ENCODE measurements at regions not wholly inside any gene's neighbourhood (a gene's known extent, or its start where the extent isn't known, plus 50 kb on each side); places are given as distances from the start of the nearest gene placed in this dataset.
A peak's percentile ranks its signal among the peaks of the same experiment; 100 is the strongest.
"Not testable (repeated sequence)": the region's sequence is repeated elsewhere in the genome, so short reads cannot be mapped to it uniquely, and the experiment has no call there.

- DNase-seq (ENCODE audit: low spot score): no peak
Observed at GRCh38 chr10:25713894-25714240, 220.2 kb upstream of the MYO3A start.

DNA sequence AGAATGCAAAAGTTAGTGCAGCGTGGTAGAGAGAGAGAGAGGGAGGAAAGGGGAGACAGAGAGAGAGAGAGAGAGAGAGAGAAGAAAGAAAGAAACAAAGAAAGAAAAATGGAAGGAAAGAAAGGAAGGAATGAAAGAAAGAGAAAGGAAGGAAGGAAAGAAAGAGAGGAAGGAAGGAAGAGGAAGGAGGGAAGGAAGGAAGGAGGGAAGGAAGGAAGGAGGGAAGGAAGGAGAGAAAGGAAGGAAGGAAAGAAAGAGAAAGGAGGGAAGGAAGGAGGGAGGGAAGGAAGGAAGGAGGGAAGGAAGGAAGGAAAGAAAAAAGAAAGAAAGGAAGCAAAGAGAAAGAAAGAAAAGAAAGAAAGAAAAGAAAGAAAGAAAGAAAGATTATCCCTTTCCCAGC, 209.8 kb upstream of the MYO3A start:
- DNase-seq (ENCODE audit: low spot score): no peak

DNA sequence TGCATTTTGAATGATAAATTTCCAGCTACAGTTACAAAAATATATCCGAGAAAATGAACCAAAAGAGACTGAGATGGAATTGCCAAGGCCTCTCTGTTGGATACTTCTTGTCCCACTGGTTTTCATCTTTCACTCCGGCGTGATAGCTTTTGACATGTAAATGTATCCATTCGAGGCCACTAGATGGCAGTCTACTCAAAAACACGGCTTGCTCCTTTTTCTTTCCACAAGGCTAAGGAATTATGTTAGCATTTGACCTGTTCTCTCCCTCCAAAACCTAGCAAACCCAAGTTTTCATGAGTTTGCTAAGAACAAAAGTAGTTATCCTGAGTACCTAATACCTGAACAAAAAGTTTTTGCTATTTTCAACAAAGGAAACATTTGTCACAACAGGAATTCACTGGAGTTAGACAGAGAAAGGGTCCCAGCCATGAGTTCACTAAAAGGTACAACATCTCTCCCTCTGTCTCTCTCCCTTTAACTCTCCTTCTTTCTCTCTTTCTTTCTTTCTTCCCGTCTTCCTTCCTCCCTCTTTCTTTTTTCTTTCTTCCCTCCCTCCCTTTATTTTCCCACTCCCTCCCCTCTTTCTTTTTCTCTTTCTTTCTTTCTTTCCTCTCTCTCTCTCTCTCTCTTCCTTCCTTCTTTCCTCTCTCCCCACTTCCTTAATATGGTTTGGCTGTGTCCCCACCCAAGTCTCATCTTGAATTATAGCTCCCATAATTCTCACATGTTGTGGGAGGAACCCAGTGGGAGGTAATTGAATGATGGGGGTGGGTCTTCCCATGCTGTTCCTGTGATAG, 207.9 kb upstream of the MYO3A start:
- peak; percentile 58 for DNase-seq (ENCODE audit: low spot score)

- DNase-seq (ENCODE audit: low spot score): no peak
Observed at GRCh38 chr10:25738776-25739175, 195.3 kb upstream of the MYO3A start.

DNA sequence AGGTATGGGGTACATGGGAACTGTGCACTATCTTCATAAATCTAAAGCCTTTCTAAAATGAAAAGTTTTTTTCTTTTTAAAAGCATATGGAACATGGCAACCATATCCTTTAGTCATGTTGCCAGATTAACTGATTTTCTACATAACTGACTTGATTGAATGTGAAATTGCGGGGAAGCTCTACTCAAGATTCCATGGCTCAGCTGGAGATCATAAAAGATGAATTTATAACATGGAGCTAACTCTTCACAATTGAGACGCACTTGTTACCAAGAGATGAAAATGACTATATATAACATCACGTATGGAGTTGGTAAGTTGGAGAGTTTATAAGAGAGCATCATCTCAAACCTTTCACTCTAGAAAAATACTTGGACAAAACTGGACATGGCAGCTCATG, 190.2 kb upstream of the MYO3A start:
- no peak for DNase-seq (ENCODE audit: low spot score)

- DNase-seq (ENCODE audit: low spot score): no peak
Observed at GRCh38 chr10:25744574-25744973, 189.5 kb upstream of the MYO3A start.

DNA sequence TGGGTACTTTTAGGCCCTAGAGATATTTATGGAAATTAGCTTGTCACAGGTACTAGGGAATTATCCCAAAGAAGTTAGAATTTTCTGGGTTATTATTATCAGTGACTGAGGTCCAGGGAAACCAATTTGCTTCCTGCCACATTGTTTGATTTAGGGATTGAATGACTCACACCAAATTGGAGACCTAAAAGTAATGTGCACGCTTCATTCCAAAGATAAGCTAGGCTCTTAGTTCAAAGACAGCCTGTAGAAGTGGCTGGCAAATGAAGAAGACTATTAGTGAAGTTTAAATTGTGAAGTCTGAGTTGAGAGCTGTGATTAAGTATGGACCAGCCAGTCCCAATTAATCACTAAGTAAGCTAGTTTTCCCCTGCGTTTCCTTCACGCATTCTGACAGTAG, 188.1 kb upstream of the MYO3A start:
- no peak for DNase-seq (ENCODE audit: low spot score)

DNA sequence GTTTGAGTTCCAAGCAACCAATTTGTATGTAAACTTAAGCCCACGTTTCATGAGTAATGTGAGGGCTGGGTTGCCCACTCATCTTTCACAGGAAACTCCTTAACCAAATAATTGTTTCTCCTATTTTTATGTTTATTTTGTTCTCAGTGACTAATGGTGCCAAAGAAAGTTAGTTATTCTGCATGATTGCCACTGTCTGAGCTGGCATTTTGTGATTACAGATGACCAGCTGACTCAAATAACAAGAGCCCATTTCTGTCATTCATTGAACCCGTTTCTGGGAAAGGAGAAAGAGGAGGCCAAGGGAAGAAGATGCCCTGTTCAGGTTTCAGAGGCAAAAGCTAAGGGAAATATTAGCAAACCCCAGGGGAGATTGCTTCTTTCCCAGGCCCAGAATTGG, 186.9 kb upstream of the MYO3A start:
- no peak for DNase-seq (ENCODE audit: low spot score)

- no peak for DNase-seq (ENCODE audit: low spot score)
Observed at GRCh38 chr10:25748509-25748908, 185.5 kb upstream of the MYO3A start.

DNA sequence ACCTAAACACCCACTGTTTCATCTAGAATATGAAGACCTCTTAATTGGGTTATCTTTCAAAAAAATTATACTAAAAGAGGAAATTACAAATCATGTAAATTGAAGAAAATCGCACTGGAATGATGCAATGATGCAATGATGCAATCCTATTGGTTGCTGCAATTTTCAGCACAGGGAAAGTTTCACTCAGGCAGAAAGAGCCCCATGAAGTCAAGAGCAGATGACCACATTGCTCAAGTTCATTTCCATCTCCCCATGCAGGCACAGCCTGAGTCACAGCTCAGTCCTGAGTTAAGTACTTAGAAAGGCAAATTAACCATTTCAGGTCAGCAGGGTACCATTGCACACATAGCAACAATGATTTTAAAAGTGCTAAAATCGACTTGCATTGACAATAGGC, 180.3 kb upstream of the MYO3A start:
- no peak for DNase-seq (ENCODE audit: low spot score)

GRCh38 chr10:25755874-25756273, 178.2 kb upstream of the MYO3A start:
- DNase-seq (ENCODE audit: low spot score): not testable (repeated sequence)

DNA sequence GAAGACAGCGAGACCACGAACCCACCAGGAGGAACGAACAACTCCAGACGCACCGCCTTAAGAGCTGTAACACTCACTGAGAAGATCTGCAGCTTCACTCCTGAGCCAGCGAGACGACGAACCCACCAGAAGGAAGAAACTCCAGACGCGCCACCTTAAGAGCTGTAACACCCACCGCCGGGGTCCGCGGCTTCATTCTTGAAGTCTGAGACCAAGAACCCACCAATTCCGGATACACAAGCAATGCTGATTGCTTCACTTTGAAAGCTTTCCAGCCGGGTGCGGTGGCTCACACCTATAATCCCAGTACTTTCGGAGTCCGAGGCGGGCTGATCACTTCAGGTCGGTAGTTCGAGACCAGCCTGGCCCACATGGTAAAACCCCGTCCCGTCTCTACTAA, 177.2 kb upstream of the MYO3A start:
- DNase-seq (ENCODE audit: low spot score): no peak

DNA sequence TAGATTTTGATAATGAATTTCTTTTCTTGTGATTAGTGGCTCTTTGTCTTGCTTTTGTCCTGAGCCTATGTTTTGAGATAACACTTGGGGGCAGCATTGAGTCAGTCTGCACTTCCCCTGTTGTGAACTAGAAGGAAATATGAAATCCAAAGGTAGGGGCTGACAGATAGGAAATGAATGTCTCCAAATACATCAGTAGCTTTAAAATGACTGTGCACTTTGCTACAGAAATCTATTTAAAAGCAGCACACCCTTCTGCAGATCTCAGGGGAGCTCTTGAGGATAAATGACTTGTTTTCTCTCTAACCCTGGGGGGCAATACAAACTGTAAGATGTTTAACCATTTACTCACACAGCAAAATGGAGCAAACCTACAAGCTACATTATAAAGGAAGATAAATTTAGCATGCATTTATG, 176.0 kb upstream of the MYO3A start:
- peak; percentile 62 for DNase-seq (ENCODE audit: low spot score)

- no peak for DNase-seq (ENCODE audit: low spot score)
Observed at GRCh38 chr10:25758511-25758910, 175.5 kb upstream of the MYO3A start.

DNA sequence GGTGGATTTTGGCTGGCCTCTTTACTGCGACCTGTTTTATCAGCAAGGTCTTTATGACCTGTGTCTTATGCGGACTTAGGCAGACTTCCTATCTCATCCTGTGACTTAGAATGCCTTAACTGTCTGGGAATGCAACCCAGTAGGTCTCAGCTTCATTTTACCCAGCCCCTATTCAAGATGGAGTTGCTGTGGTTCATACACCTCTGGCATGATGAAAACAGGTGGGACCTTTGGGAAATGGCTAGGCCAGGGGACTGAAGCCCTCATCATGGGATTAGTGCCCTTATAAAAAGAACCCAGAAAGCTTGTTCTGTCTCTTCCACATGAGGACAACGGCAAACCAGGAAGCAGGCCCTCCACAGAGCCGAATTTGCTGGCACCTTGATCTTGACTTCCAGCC, 172.1 kb upstream of the MYO3A start:
- DNase-seq (ENCODE audit: low spot score): no peak

DNA sequence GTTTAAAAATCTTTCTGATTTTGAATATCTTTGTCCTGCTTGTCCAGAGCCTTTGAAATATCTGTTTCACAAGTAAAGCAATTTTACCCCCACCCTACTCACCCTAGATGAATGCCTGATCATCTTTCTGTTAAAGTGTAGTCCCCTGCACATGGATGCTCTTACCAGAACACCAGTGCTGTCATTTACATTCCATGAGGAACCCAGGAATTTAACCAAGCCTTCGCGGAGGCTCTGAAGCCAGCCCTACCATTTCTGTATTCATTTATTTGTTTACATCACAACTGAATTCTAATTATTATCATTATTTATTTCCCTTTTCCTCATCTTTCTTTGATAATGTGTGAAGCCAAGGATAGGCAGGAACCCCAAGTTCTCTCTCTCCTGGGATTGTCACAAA, 167.8 kb upstream of the MYO3A start:
- DNase-seq (ENCODE audit: low spot score): no peak

DNA sequence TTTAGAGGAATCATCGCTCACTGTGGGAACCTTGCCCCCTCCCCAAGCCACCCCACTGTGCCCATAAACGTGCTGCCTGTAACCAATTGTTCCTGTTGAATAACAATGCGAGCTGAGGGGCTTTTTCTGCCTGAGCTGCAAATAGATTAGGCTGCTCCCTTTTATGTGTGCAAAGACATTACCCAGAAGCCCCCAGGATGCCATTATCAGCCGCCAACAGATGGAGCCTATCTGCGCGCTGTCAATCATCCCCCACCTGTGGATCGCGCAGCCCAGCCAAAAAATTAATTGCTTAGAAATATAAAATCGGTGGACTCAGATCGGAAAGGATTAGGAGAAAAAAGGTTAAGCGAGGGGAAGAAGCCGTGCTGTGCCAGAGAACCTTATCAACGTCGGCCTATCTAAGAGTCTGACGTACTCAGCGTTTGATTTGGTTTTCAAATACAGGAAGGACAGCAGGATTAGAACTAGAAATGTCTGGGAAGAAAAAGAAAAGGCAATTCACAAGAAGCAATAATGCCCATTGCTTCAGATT, 167.3 kb upstream of the MYO3A start:
- peak; percentile 73 for DNase-seq (ENCODE audit: low spot score)

- no peak for DNase-seq (ENCODE audit: low spot score)
Observed at GRCh38 chr10:25768167-25768566, 165.9 kb upstream of the MYO3A start.

DNA sequence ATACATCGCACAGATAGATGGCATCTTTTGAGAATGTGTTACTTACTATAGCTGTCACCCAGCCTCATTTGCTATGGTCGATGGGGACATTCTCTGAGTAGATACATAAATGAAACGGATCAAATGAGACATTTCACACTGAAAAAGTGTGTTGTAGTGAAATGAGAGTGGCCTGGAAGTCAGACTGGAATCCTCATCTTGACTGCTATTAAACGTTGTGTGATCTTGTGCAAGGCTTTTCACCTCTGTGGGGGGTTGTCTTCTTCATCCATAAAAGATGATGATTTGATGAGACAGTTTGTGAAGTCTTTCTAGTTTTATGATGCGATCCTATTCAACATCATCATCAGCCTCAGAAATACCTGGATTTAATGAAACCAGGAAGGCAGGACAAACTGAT, 155.4 kb upstream of the MYO3A start:
- no peak for DNase-seq (ENCODE audit: low spot score)

- DNase-seq (ENCODE audit: low spot score): no peak
Observed at GRCh38 chr10:25786161-25786560, 147.9 kb upstream of the MYO3A start.

DNA sequence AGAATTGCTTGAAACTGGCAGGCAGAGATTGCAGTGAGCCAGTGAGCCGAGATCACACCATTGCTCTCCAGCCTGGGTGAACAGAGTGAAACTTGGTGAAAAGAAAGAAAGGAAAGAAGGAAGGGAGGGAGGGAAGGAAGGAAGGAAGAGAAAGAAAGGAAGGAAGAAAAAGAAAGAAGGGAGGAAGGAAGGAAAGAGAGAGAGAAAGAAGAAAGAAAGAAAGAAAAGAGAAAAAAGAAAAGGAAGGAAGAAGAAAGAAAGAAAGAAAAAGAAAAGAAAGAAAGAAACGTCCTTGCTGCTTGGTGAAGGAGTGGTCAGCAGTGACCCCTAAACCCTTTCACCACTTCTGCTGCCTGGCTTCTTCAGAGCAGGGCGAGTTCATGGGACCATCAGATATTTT, 147.1 kb upstream of the MYO3A start:
- no peak for DNase-seq (ENCODE audit: low spot score)

DNA sequence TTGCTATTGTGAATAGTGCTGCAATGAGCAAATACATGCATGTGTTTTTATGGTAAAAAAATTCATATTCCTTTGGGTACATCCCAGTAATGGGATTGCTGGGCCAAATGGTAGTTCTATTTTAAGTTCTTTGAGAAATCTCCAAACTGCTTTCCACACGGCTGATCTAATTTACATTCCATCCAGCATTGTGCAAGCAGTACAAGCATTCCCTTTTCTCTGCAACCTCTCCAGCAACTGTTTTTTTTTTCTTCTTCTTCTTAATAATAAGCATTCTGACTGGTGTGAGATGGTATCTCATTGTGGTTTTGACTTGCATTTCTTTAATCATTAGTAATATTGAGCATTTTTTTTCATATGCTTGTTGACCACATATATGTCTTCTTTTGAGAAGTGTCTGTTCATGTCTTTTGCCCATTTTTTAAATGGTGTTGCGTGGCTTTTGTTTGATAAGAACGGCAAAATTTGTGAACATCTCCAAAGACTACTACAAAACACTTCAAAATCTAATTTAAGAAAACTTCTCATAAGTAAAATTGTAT, 136.1 kb upstream of the MYO3A start:
- no peak for DNase-seq (ENCODE audit: low spot score)

DNA sequence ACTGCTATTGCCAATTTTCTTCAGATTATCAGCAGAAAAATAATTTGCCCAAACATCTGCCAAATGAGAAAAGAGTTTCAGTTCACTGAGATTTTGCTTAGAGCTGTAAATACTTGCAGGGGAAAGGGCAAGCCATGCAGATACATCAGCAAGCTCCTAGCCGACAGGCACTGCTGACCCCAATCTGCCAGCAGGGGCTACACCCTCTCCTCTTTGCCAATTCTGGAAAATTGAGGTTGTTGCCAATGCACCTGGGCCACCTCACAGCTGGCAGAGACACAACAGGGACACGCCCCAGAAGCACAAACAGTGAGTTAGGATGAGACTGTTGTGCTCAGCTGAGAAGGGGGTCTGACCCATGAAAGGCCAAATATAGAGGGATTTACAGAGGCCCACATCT, 129.5 kb upstream of the MYO3A start:
- no peak for DNase-seq (ENCODE audit: low spot score)

DNA sequence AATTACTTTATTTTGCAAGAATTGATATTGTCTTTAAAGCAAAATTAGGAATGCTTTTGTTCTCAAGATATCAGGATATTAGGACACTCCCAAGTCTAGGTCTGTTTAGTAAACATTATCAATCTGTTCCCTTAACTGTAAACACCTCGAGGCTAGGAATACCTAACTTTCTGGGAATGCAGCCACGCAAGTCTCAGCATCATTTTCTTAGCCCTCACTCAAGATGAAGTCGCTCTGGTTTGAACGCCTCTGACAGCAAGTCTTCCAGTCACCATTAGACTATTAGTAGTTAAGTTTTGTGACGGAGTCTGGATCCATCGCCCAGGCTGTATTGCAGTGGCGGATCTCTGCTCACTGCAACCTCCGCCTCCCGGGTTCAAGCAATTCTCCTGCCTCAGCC, 128.0 kb upstream of the MYO3A start:
- DNase-seq (ENCODE audit: low spot score): no peak
